Transverse colon (tissue), 4 donors: ENCODE measurements at regions not wholly inside any gene's neighbourhood (a gene's known extent, or its start where the extent isn't known, plus 50 kb on each side); places are given as distances from the start of the nearest gene placed in this dataset.

Source experiments
- POLR2A ChIP-seq: fragments of 450-650 bp; IDR thresholded peaks from one replicate; pipeline ENCODE4 v1.6.1; 2016; ENCODE audit warnings: antibody characterized with exemption, mild to moderate bottlenecking, moderate library complexity
- POLR2AphosphoS5 ChIP-seq, 3 donors: sonication (generic); formaldehyde crosslinking; IDR thresholded peaks; one replicate each; pipeline ENCODE4 v1.6.1; 2016; ENCODE audit warnings: antibody characterized with exemption in 3 of 3
- TF ChIP-seq, protein P1 (sequence below), 5 experiments: fragments of 200-600 bp in 3 of 5; fragments of 450-650 bp in 2 of 5; sonication (generic) in 3 of 5; IDR thresholded peaks; 1 replicate in 2 of 5; 2 replicates in 3 of 5; pipeline ENCODE4 v1.5.1; 2016 to 2017; ENCODE audit warnings: antibody characterized with exemption in 5 of 5, inconsistent platforms in 3 of 5, mild to moderate bottlenecking in 2 of 5, moderate library complexity in 1 of 5

DNA sequence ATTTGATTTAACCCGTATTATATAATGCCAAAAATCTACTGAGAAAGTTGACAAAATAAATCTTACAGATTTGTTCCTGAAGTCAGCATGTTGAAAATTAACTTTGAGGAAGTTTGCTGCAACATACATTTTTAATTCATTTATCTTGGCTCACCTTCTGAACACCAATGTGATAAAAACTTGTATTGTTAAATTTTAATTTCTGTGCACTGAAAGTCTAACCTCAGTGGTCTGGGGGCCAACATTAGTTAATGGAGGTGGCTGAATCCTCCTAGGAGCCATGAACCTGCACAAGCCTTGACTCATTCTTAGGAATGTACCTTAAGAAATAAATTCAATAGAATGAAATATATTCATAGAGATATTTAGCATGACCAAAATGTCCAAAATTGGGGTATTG, 95.3 kb downstream of the ADSS2 start:
- TF ChIP-seq POLR2AphosphoS5 (IDR thresholded peaks at IDR 0.05), result no peak
- TF ChIP-seq, protein P1, sequence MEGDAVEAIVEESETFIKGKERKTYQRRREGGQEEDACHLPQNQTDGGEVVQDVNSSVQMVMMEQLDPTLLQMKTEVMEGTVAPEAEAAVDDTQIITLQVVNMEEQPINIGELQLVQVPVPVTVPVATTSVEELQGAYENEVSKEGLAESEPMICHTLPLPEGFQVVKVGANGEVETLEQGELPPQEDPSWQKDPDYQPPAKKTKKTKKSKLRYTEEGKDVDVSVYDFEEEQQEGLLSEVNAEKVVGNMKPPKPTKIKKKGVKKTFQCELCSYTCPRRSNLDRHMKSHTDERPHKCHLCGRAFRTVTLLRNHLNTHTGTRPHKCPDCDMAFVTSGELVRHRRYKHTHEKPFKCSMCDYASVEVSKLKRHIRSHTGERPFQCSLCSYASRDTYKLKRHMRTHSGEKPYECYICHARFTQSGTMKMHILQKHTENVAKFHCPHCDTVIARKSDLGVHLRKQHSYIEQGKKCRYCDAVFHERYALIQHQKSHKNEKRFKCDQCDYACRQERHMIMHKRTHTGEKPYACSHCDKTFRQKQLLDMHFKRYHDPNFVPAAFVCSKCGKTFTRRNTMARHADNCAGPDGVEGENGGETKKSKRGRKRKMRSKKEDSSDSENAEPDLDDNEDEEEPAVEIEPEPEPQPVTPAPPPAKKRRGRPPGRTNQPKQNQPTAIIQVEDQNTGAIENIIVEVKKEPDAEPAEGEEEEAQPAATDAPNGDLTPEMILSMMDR (IDR thresholded peaks at IDR 0.05), result no peak
- no peak for TF ChIP-seq POLR2A
